ENCODE measurements at regions not wholly inside any gene's neighbourhood (a gene's known extent, or its start where the extent isn't known, plus 50 kb on each side); places are given as distances from the start of the nearest gene placed in this dataset.
A peak's percentile ranks its signal among the peaks of the same experiment; 100 is the strongest.

- POLR2A ChIA-PET: interaction anchor here (1.3 to 2.0 kb wide), 5 partner anchors 13 to 797 kb away, joined by 3 to 10 read pairs (median 4); partner anchors contain the start of genes HNRNPDL and RASGEF1B
- peaks cover 38% of the 10 kb centered on the region for H3K4me1 Mint-ChIP-seq
- ATAC-seq (ENCODE audit: low read depth) (no peak), DNase-seq (no peak)
- H3K27me3 Mint-ChIP-seq: peaks cover 3% of the 10 kb centered on the region
- peaks cover 3% of the 10 kb centered on the region for H3K9me3 Mint-ChIP-seq
- no peaks in the 10 kb centered on the region for H3K36me3 Mint-ChIP-seq (ENCODE audit: low read depth)
- H3K4me3 Mint-ChIP-seq: no peak overlapping the region
- CTCF ChIA-PET: interaction anchor here (0.7 to 3.3 kb wide), 24 partner anchors 13 to 873 kb away, joined by 3 to 26 read pairs (median 4); partner anchors contain the start of gene RASGEF1B
- H3K27ac Mint-ChIP-seq: no peak overlapping the region
- intact Hi-C loops (cut with micrococcal nuclease): loop anchor here (1.0 to 5.0 kb wide), 10 partner anchors 16 to 863 kb away; no protein-coding TSS in a partner anchor
- TF ChIP-seq CTCF (IDR thresholded peaks at IDR 0.05): peak; percentile 1
These were observed 105.0 kb downstream of the HNRNPD start for GRCh38 chr4:82268826-82269193.

GRCh38 chr4:82268050-82268825 lies 105.6 kb downstream of the HNRNPD start:
- ATAC-seq (ENCODE audit: low read depth): peak; percentile 89

GRCh38 chr4:82267506-82267905 lies 106.3 kb downstream of the HNRNPD start:
- no peak overlapping the region for H3K4me3 Mint-ChIP-seq
- H3K36me3 Mint-ChIP-seq (ENCODE audit: low read depth): no peaks in the 10 kb centered on the region
- H3K4me1 Mint-ChIP-seq: peaks cover 25% of the 10 kb centered on the region
- H3K9me3 Mint-ChIP-seq: no peaks in the 10 kb centered on the region
- H3K27me3 Mint-ChIP-seq: peaks cover 3% of the 10 kb centered on the region
- intact Hi-C loops (cut with micrococcal nuclease): loop anchor here (5.0 kb wide), 1 partner anchor 140 kb away; no protein-coding TSS in a partner anchor
- POLR2A ChIA-PET: interaction anchor here (1.3 to 2.0 kb wide), 2 partner anchors 17 to 162 kb away, joined by 4 to 10 read pairs; partner anchors contain the start of gene HNRNPDL
- no peak for TF ChIP-seq CTCF (IDR thresholded peaks at IDR 0.05)
- no peak overlapping the region for H3K27ac Mint-ChIP-seq
- CTCF ChIA-PET: interaction anchor here (1.1 to 3.3 kb wide), 10 partner anchors 11 to 861 kb away, joined by 4 to 26 read pairs (median 13); partner anchors contain the start of gene RASGEF1B
- DNase-seq (no peak), ATAC-seq (ENCODE audit: low read depth) (no peak)

More at GRCh38 chr4:82268050-82268825, 105.6 kb downstream of the HNRNPD start:
- peak; percentile 62 for TF ChIP-seq CTCF (IDR thresholded peaks at IDR 0.05)
- H3K27ac Mint-ChIP-seq: no peak overlapping the region
- no peaks in the 10 kb centered on the region for H3K36me3 Mint-ChIP-seq (ENCODE audit: low read depth)
- H3K9me3 Mint-ChIP-seq: peaks cover 3% of the 10 kb centered on the region
- H3K27me3 Mint-ChIP-seq: peaks cover 3% of the 10 kb centered on the region
- H3K4me3 Mint-ChIP-seq: no peak overlapping the region
- intact Hi-C loops (cut with micrococcal nuclease): loop anchor here (1.0 to 5.0 kb wide), 10 partner anchors 17 to 862 kb away; no protein-coding TSS in a partner anchor
- POLR2A ChIA-PET: interaction anchor here (1.3 to 2.0 kb wide), 5 partner anchors 12 to 796 kb away, joined by 3 to 10 read pairs (median 4); partner anchors contain the start of genes HNRNPDL and RASGEF1B
- no peak for DNase-seq
- CTCF ChIA-PET: interaction anchor here (0.7 to 3.3 kb wide), 23 partner anchors 12 to 872 kb away, joined by 3 to 26 read pairs (median 4); partner anchors contain the start of gene RASGEF1B
- H3K4me1 Mint-ChIP-seq: peaks cover 32% of the 10 kb centered on the region

GRCh38 chr4:82266345-82266744 lies 107.4 kb downstream of the HNRNPD start:
- no peak overlapping the region for H3K4me3 Mint-ChIP-seq
- no peaks in the 10 kb centered on the region for H3K9me3 Mint-ChIP-seq
- CTCF ChIA-PET: interaction anchor here (0.7 to 3.3 kb wide), 5 partner anchors 20 to 422 kb away, joined by 3 to 26 read pairs (median 13); no protein-coding TSS in a partner anchor
- ATAC-seq (ENCODE audit: low read depth) (no peak), DNase-seq (no peak)
- H3K36me3 Mint-ChIP-seq (ENCODE audit: low read depth): no peaks in the 10 kb centered on the region
- H3K27me3 Mint-ChIP-seq: peaks cover 3% of the 10 kb centered on the region
- POLR2A ChIA-PET: no interaction called here
- no peak for TF ChIP-seq CTCF (IDR thresholded peaks at IDR 0.05)
- peaks cover 18% of the 10 kb centered on the region for H3K4me1 Mint-ChIP-seq
- intact Hi-C loops (cut with micrococcal nuclease): loop anchor here (5.0 kb wide), 1 partner anchor 139 kb away; no protein-coding TSS in a partner anchor
- no peak overlapping the region for H3K27ac Mint-ChIP-seq

- ATAC-seq (ENCODE audit: low read depth) (peak; percentile 66), DNase-seq (no peak)
- ChIA-PET POLR2A (interaction anchor here (0.9 to 1.3 kb wide), 3 partner anchors 11 to 24 kb away, joined by 3 to 6 read pairs (median 6); no protein-coding TSS in a partner anchor), CTCF (no interaction called here)
- Mint-ChIP-seq H3K27me3 (peaks cover 2% of the 10 kb centered on the region), H3K9me3 (no peaks in the 10 kb centered on the region), H3K4me3 (no peak overlapping the region), H3K27ac (peak overlapping the region; percentile 67), H3K4me1 (peaks cover 46% of the 10 kb centered on the region), H3K36me3 (ENCODE audit: low read depth) (no peaks in the 10 kb centered on the region)
- intact Hi-C loops (cut with micrococcal nuclease): no loop called here
- no peak for TF ChIP-seq CTCF (IDR thresholded peaks at IDR 0.05)
These were observed 112.7 kb downstream of the HNRNPD start for GRCh38 chr4:82261084-82261483.
